NCI-H2081 (cell line): ENCODE measurements at regions not wholly inside any gene's neighbourhood (a gene's known extent, or its start where the extent isn't known, plus 50 kb on each side); places are given as distances from the start of the nearest gene placed in this dataset.
"Not testable (repeated sequence)": the region's sequence is repeated elsewhere in the genome, so short reads cannot be mapped to it uniquely, and the experiment has no call there.

ENCODE experiments used
- DNase-seq, 2 experiments: peaks; one replicate each; lab custom pipeline; 2025; lab: John Stamatoyannopoulos, UW

DNA sequence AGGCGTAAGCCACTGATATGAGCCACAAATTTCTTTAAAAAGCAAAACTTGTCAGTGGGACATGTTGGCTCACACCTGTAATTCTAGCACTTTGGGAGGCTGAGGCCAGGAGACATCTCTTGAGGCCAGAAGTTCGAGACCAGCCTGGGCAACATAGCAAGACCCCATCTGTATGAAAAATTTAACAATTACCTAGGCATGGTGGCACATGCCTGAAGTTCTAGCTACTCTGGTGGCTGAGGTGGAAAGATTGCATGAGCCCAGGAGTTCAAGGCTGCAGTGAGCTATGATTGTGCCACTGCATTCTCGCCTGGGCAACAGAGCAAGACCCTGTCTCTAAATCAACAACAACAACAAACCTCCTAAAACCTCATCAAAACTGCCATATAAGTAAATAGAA lies 147.6 kb upstream of the BARHL2 start:
- DNase-seq = no peak

DNA sequence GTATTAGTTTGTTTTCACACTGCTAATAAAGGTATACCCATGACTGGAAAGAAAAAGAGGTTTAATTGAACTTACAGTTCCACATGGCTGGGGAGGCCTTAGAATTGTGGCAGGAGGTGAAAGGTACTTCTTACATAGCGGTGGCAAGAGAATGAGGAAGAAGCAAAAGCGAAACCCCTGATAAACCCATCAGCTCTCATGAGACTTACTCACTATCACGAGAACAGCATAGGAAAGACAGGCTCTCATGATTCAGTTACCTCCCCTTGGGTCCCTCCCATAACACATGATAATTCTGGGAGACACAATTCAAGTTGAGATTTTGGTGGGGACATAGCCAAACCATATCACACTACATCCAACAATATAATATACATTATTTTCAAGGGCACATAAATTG lies 145.7 kb upstream of the BARHL2 start:
- no peak for DNase-seq

DNA sequence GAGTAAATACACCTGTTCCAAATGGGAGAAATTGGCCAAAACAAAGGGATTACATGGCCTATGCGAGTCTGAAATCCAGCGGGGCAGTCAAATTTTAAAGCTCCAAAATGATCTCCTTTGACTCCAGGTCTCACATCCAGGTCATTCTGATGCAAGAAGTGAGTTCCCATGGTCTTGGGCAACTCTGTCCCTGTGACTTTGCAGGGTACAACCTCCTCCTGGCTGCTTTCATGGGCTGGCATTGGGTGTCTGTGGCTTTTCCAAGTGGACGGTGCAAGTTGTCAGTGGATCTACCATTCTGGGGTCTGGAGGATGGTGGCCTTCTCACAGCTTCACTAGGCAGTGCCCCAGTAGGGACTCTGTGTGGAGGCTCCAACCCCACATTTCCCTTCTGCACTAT lies 144.3 kb upstream of the BARHL2 start:
- not testable (repeated sequence) for DNase-seq

DNA sequence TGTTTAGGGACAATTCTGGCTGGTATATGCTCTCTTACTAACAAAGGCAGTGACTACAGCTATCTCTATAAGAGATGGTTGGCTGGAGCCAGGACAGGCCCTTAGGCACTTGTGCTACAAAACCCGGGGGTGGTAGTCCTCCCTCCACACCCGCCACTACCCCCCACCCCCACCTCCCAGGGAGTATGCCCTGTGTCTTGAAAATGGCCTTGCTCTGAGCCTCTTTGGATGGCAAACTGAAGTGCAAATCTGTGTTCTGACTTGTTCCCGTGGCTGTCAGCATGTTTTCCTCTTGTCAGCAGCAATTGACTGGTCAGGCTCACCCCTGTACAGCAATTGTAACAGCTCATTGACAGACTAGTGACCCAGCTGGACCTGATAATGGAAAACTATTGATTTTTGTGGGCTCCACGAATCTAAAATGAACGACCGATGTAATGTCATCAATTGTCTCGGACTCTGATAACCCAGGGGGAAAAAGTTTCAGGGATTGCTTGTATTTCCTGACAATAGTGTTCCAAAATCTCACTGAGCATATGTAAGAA lies 139.4 kb upstream of the BARHL2 start:
- DNase-seq = no peak

DNA sequence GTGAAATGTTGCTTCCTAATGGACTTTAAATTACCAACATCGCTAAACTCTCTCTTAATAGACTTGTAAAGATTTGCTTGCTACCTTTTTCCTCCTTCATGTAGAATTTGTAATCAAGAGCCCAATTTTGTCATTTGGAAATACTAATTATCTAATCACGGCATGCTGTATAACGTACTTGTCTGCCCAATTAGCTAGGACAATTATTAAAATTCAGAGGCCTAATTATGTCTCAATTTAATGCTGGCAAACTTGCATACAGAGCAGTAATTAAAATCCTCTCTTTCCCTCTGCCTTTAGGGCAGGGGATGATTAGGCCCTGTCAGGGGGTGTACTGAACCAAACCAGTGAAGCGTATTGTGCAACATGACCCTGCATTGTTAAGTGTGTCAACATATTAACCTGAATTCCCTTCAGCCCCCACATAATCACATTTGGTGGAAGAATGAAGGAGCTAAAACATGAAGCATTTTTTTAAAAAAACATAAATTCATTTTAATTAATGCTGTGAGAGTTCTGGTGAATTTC lies 137.4 kb upstream of the BARHL2 start:
- peak in 1 of 2 experiments; percentile 46 for DNase-seq

DNA sequence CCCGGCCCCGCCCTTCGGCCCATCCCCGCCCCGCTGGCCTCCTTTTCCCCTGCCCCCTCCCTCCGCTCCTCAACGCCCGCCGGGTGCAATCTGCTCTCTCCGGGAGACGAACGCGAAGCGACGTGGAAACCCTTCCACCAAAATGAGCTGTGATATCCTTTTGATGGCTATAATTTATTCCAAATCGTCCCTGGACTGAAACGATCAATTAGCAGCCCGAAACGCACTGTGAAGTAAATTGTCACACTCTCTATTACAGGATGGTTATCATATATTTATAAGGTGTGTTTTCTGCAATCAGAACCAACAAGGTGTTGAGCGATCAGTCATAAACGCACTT lies 134.6 kb upstream of the BARHL2 start:
- DNase-seq = no peak

DNA sequence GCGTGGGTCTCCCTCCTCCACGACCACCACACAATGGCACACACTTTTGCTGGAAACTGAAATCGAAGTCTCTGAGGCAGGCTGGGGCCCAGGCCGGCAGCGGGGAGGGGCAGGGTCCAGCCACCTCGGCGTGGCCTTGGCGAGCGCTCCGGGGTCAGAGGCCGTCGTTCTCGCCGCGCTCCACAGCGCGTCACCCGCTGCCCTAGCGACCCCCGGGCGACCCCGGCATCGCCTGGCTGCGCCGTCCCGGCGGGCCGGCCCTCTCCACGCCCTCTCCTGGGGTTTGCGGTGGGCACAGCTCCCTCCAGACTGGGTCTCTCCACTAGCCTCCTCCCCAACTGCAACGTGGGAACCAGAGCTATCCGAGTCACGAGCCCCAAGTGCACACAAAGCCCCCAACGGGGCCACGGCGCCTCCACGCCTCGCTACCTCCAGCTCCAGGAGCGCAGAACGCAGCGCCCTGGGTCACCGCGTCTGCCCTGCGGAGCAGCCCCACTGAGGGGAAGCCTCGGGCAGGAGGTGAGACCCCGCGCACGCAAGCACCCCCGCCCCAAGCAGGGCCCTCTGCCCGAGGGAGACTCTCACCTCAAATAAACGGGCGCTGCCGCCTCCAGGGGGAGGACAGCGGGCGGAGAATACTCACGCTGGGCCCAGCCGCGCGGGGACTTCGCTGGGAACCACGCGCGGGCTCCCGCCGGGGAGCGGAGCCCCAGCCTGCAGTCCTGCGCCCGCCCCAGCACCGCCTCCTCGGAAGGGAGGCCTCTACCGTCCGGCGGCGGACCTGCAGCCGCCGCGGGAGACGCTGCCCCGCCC lies 134.0 kb upstream of the BARHL2 start:
- DNase-seq = peak; percentile 70 to 72

DNA sequence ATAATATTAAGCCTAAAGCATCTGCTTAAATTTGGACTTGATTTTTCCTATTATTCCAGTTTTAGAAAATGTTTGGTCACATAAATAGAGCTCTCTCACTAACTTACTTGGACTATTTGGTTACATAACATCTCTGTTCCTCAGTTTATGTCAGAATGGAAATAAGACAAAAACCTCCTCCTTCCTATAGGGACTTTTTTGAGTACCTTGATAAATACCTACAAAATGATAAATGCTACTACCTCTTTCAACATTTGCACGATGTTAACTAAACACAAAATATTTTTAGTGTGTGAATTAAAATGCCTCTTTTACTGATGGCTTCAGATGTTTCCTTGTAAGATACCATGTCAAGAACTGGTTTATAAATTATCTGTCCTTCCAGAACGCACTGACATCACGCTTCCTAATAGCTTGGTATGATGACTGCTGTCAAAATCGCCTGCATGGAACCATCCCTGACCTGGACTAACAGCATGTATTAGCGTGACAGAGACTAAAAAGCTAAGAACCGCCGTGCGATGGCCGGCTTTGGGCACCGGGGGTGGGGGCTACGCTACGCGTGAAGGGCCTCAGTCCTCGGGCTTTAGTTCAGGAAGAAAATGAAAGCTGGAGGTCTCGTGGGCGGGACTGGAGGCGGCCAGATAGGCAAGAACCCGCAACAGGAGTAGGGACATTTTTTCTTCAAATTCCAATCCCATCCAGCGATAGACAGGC lies 133.2 kb upstream of the BARHL2 start:
- peak in 1 of 2 experiments; percentile 17 for DNase-seq

DNA sequence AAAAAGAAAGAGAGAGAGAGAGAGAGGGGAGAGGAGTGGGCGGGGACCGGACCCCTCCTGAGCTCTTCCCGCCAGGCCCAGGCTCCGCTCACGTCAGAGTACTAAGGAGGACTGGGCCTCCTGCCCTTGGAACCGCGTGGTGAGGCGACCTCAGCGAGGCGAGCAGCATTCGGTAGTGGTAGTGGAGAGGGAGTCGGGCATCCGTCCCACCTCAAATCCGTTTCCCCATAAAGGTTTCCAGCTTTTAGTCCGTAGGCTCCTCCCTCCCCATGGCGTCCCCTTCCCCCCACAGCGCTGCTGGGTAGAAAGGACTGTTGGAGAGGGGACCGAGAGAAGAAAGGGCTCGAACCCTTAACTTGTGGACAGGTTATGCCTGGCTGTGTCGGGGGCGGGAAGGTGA lies 124.4 kb upstream of the BARHL2 start:
- DNase-seq = no peak

DNA sequence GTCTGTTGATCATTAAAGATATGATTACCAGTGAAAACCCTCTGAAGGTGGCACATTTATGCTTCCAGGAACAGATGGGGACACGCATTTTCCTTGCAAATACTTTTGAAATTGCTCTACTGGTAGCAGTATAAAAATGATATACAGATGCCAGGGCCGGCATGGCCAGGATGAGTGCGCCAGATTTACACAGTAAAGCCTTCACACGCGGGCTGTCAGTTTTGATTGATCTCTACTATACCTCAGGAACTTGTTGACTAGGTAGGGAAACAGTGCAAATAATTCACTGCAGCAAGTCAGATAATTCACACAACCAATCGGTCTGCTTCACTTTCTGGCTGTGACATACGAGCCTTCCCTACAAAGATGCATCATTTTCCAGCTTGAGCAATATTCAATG lies 123.2 kb upstream of the BARHL2 start:
- no peak for DNase-seq

DNA sequence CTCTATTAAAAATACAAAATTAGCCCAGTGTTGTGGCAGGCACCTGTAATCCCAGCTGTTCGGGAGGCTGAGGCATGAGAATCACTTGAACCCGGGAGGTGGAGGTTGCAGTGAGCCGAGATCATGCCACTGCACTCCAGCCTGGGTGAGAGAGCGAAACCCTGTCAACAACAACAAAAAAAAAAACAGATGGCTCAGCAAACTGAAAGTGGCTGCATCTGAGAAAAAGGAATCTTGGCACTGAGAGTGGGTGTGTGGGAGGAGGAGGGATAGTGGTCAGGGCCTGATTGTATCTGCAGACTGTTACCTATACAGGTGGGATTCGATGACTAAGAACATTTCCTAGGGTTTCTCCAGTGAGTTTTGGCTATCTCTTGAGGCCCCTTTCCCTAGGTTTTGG lies 122.2 kb upstream of the BARHL2 start:
- DNase-seq = no peak

DNA sequence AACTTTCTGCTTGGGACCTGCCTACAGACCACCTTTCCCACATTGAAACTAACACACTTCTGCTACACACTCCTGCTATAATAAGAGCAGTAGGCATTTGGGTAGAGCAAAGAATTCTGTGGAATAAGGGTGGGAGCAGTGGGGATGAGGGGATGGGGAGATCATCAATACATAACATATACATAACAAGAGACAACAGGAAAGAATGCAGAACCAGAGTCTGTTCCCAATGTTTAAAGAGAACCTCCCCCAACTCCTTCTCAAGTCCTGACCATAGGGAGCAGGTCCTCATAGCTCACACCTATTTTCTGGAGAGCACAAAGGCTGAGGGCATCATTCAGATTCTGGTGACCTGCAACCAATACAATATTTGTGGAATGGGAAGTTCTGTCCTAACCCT lies 121.6 kb upstream of the BARHL2 start:
- no peak for DNase-seq

DNA sequence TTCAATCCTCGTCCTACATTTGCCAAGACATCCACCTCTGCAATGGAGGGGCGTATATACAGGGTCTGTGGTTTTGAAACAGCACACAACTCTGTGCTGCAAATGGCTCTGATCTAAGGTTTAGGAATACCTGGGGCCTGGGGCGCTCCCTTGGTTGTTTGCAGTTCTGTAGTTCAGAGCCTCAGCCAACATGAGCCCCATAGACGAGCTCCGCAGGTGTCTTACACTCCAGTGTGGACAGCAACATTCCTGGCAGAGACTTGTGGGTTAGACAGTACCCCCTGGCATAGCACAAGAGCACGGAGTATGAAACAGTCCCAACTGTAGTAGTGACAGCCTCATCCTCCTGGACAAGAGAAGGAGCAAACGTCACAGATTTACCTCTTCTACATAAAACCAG lies 120.3 kb upstream of the BARHL2 start:
- DNase-seq = no peak

DNA sequence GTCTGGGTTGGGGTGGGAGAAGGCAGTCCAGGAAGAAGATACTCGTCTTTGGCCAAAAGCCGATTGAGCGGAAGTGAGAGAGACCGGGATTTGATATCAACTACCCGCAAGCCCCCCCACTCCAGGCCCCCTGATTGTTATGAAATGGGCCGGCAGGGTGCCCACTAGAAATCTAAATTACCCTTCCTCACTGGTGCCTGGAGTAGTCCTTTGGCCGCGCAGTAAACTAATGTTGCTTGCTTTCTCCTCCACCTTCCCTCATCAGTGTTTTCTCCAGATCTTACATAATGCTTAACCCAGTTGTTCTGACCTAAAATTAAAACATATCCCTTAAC lies 119.2 kb upstream of the BARHL2 start:
- no peak for DNase-seq

DNA sequence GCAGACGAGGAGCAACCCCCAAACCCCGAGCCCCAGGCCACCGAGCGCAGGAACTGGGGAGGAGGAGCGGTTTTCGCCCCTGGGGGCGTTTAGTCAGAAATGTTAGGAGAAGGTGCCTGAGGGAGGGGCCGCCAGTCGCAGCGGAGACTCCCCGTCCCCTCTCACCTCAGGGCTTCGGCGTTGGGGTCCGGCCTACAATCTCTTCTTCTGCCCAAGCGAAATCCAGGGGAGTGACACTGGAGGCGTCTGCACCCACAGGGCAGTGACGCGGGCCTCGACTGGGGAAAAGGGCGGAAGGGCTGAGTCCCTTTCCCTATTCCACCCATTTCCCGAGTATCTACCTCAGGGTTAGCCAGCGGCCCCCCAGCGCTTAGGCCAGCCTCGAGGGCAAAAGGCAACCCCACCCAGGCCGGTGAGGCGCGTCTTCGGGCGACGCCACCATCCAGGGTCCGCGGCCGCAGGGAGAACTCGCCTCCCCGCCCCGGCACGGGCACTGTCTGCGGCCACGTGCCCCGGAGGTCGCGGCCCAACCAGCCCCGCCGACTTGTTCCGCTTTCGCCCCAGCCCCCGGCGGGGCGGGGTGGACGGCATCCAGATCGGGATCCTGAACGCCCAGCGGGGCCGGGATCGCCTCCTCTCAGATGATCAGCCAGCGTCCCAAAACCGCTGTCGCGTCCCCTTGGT lies 118.7 kb upstream of the BARHL2 start:
- no peak for DNase-seq

DNA sequence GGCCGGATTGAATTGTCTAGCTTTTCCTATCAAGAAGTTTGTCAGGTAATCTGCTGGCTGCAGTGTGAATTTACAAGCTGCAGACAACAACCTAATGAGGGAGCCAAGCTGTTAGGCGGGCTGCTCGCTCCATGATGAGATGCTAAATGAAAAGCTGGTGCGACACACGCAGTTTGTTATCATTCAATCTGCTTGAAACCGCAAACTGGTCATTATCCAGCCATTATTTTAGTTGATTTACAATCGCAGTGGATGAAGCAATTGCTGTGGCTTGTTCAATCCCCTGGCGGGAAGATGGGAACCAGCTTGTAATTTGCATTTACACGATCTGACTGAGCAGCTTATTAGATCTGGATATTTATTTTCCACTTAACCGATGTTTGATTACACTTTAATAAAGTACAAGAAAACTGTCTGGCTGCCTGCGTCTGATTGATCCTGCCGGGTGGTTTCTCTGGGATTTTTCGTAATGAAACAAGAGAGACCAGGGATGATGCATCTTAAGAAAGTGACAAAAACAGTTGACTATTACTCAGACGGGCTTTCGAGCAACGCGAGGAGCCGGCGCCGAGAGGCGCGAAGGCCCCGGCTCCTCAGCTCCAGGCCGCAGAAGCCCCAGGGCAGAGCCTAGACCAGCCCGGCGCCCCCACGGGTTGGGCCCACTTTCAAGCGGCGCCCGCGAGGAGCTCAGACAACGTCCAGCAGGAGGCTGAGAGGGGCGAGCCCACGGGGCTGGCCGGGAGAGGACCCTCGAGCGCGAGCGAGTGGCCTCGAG lies 118.0 kb upstream of the BARHL2 start:
- DNase-seq = peak; percentile 45 to 86

DNA sequence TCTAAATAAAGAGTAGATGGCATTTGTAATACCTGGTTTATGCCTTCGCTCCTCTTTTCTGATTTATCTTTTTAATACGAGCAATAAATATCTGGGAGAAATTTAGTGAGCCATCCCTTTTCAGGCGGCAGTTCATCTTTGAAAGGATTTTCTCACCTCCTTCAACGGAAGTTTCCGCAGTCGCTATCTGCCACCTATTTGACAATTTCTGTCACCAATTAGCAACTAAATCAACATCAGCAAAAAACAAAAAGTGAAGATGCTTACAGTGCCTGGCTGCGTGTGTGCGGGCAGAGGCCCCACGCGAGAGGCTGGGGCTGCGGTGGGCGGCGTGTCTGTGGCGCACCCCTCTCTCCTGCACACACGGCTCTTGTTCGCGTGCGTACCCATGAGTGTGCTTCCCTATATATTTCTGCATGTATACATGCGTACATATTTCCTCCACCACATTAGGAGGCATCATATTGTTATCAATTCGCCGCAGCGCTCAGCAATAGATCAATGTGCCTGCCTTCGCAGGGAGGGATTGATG lies 117.3 kb upstream of the BARHL2 start:
- DNase-seq = no peak

DNA sequence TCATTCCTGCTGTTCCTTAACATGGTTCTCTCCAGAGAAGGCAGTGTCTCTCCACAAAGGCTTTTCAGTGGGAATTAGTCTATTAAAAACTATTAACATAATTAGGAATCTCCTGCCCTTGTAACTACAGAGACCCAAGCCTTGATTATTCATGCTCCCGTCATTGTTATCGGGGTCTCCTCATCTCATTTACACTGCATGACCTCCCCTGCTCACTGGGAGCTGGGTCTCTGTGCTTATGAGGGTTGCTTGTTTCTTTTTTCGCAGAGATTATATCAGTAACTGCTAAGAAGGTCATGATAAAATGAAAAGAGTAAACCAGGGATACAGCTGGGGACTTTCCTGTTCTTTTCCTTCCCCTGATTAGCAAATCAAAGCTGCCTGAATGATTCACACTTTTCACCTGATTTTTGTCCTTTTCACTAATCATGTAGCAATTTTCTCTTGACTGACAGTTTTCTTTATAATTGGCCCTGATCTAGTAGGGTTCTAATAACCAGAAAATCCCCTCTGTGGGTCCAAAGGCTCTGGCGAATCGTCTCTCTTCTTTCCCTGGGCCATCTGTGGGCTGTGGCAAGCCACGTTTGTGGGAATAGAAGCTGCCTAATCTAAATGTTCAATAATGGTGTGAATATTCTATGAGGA lies 116.5 kb upstream of the BARHL2 start:
- no peak for DNase-seq

DNA sequence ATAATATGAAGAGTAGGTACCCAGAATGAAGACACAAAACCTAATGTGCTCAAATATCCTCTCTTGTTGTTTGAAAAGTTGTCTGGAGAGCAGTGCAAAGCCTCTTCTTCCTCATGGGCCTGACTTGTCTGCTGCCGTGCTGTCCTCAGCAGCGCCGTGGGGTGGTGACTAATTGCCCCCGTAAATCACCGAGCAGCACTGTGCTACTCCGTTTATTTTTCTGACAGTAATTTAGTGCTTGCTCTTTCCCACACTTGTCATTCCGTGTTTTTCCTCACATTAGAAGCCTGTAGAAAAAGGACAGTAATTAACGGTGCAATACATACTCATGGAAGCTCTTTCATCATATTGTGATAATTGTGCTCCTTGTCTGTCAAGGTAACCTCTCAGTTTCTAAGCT lies 114.8 kb upstream of the BARHL2 start:
- DNase-seq = no peak

DNA sequence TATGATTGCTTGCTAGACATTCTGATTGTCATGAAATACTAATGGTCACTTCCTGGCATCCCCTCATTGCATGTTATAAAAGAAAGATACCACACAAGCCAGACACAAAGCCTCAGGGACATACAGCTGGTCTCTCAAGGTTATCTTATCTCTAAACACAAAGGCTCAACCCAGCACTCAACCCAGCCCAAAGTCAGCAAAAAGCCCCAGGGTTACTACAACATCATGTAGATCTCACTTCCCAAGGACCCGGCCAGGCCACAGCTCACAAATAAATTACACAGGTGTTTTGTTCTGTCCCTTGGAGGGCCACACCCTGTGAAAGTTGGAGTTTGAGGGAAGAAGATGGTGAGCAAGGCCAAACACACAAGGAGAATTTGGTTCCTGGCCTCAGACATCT lies 109.7 kb upstream of the BARHL2 start:
- no peak for DNase-seq

DNA sequence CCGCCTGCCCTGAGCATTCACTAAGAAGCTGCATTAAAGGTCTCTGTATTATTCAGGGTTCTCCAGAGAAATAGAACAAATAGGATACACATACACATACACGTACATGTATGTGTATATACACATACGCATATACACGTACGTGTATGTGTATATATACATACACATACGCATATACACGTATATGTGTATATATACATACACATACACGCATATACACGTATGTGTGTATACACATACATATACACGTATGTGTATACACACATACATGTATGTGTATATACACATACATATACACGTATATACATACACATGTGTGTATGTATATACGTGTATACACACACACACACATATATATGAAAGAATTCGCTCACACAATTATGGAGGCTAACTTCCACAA lies 108.9 kb upstream of the BARHL2 start:
- no peak for DNase-seq
